ENCODE measurements at regions not wholly inside any gene's neighbourhood (a gene's known extent, or its start where the extent isn't known, plus 50 kb on each side); places are given as distances from the start of the nearest gene placed in this dataset.
"Not testable (repeated sequence)": the region's sequence is repeated elsewhere in the genome, so short reads cannot be mapped to it uniquely, and the experiment has no call there.

DNA sequence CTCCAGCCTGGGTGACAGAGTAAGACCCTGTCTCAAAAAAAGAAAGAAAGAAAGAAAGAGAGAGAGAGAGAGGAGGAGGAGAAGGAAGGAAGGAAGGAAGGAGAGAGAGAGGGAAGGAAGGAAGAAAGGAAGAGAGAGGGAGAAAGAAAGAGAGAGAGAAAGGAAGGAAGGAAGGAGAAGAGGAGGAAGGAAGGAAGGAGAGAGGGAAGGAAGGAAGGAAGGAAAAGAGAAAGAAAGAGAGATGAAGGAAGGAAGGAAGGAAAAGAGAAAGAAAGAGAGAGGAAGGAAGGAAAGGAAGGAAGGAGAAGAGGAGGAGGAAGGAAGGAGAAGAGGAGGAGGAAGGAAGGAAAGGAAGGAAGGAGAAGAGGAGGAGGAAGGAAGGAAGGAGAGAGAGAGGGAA lies 82.2 kb upstream of the ATP1B1 start:
- intact Hi-C loops (cut with DNase I): no loop called here
- DNase-seq: no peak

DNA sequence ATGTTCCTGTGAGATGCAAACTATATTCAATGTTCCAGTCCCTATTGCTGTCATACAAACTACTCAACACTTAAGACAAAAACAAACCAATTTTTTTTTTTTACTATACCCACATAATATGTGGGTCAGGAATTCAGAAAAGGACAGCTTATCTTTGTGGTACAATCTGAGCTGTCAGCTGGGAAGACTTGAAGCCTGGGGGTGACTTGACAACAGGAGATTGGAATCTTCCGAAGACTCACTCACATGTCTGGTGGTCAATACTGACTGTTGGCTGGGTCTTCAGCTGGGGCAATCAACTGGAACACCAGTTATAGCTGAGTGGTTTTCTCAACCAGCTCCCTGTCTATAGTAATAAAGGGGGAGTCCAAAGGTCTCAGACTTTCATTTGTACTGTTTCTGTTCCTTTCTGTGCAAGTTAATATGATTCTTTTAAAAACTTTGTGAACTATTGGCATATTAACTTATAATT lies 81.7 kb upstream of the ATP1B1 start:
- intact Hi-C loops (cut with DNase I): no loop called here
- no peak for DNase-seq

DNA sequence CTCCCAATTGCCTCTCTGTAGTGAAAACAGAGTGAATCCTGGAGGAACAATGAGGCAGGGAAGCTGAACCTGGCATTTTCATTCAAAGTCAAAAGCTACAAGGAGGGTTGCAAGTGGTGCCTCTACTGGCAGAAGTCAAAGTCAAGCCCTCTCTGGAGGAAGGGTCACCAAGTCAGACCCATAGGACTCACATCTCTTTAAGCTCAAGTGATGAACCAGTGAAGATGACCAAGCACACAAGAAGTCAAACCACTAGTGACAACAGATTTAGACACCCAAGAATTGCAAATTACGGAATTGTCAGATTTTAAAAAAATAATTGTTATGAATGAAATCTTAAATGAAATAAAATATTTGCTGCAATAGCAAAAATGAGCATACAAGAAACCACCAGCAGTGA lies 81.1 kb upstream of the ATP1B1 start:
- intact Hi-C loops (cut with DNase I): no loop called here
- DNase-seq: no peak

DNA sequence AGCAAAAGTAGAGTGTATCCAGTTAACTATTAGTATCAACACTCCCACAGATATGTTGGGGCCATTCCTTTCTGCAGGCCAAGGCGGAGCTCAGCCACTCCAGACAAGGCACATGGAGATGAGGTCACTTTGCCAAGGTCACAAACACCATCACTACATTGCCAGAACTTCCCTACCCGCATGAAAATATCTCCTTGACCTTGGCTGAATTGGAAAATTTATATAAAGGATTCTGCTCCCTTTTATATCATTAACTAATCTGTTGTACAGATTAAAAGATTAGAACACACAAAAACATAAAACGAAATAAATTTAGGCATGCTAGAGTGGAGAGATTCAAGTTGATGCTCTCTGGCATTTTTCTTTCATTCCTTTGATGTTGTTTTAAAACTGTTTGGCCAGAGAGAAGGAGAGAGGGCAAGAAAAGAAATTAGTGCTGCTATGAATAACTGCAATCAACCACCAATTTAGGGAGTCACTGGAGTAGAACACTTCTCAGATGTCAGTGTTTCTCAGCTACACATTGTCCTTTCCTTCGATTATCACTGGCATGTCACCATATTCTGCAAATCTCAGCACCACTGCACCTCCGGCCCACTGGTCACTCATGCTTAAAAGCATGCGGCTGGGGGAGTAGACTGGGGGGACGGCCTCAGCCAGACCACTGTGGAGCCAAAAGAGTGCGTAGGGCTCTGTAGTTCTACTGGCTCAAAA lies 78.7 kb upstream of the ATP1B1 start:
- intact Hi-C loops (cut with DNase I): no loop called here
- DNase-seq: no peak

DNA sequence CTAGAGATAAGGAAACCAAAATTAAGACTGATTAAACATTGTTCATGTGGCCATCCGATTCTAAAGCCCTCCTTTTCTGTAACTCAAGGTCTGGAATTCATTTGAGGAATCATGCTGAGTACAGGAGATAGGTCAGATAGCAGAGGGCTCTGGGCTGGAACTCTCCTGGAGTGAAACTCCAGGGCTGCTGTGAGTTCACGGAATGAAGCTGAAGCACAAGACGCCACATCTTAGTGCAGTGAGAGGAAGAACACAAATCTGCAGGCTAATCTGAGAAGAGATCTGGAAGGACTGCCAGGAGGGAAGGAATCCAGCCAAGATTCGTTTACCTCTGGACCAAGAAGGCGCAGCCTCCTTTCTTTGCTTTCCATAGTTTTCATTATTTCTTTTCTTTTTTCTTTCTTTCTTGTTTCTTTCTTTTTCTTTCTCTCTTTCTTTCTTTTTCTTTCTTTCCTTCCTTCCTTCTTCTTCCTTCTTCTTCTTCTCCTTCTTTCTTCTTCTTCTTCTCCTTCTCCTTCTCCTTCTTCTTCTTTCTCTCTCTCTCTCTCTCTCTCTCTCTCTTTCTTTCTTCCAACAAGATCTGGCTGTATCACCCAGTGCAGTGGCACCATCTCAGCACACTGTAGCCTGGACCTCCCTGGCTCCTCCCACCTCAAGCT lies 74.8 kb upstream of the ATP1B1 start:
- DNase-seq: no peak
- intact Hi-C loops (cut with DNase I): no loop called here

DNA sequence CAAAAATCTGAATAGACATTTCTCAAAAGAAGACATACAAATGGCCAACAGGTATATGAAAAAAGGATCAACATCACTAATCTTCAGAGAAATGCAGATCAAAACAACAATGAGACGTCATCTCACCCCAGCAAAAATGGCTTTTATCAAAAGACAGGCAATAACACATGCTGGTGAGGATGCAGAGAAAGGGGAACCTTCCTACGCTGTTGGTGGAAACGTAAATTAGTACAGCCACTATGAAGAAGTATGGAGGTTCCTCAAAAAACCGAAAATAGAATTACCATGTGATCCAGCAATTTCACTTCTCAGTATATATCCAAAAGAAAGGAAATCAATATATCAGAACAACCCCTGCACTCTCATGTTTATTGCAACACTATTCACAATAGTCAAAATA lies 65.1 kb upstream of the ATP1B1 start:
- intact Hi-C loops (cut with DNase I): no loop called here
- DNase-seq: no peak

DNA sequence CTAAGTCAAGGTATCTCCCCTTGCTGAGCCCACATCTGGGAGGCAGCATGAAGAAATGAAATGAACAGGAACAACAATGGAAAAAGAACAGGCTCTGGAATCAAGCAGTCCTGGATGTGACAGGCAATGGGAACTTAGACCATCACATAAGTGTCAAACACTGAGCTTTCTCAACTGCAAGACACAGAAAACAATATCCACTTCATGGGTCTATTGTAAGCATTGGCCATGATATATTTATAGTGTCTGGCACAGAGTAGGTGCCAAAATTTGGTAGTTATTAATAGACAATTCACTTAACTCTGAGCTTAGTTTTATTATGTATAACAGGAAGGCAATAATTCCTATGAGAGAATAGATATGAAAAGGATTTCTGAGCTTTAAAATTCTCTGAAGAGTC lies 64.1 kb upstream of the ATP1B1 start:
- intact Hi-C loops (cut with DNase I): no loop called here
- DNase-seq: no peak

DNA sequence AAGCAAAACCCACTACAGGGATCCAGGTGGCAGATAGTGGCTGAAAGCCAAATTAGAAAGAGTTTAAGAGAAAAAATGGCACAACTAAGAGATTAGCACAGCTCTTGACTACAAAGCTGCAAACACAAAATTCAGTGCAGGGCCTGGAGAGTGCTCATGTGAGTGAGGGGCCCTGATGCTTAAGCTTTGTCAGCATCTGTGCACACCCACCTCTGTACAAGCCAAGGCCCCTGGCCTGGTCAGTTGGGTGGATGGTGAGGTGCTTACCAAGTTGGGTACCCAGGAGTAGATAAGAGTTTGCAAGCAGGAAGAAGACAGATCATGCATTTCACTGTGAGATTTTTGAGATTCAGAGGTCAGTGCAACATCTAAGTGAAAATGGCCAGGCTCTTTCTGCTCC lies 62.7 kb upstream of the ATP1B1 start:
- DNase-seq: no peak
- intact Hi-C loops (cut with DNase I): no loop called here

DNA sequence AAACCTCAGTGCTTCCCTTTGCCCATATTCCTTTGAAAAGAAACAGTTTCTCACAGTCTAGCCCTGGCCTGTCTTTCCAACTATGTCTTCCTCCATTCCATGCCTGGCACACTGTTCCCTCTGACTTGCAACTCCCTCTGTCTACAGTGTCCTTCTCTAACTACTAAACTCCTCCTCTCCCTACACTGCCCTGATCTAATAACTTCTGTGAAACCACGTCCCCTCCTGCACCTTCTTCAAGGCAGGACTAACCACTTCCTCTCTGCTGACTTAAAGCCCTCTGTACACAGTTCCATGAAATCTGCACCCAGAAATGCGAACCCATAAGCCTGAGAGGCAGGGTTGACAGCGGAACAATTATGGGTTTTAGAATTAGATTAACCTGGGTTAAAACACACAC lies 62.2 kb upstream of the ATP1B1 start:
- intact Hi-C loops (cut with DNase I): no loop called here
- peak in 7 of 42 donors; percentile 10 to 47 (median 16) for DNase-seq

DNA sequence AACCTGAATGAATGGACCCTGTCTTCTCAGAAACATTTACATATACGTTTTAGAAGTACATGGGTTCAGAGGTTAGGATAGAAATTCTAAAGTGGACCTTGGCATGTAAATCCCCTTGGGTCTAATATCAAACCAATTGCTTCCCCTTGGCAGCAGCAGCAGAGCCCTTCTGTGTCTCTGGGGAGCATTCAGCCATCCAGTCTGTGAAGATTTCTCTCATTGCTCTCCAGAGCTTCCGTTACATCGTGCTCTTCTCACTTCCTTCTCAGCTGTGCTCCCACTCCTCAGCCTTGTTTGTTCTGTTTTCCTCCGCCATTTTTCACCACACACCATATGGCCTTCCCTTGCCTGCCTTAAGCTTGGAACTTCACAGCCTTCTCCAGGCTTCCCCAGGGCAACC lies 61.5 kb upstream of the ATP1B1 start:
- intact Hi-C loops (cut with DNase I): no loop called here
- DNase-seq: no peak

DNA sequence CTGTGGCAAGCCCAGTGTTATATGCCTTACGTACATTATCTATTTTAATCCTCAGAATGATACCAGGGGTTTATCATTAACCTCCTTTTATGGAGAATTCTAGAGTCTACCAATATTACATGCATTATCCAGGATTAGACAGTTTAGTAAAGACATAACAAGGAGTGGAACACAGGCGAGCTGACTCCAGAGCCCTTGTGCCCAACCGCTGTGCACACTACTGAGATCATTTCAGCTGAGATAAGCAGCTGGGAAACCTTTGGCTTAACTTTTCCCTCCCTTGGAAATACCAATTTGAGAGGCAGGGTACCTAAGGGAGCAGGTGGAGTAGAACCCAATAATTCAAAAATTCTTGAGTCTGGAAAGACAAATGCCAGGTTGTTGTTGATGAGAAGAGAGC lies 59.8 kb upstream of the ATP1B1 start:
- DNase-seq: no peak
- intact Hi-C loops (cut with DNase I): no loop called here

DNA sequence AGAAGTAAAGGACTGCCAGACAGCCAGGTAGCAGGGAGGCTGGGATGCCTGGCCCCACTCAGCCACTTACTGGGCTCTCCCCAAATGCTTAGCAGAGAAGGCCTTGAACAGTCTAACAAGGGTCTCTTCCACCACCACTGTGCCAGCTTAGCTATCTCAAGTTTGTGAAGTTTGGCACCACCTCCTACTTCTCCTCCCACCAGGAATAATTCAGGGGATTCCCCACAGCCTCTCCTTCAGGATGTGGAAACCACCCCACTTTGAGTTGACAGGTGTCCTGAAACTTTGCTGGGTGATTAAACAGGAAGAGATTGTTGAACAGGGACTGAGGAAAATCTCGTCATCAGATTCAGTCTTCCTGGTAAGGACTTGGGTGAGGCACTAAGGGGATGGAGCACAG lies 59.4 kb upstream of the ATP1B1 start:
- no peak for DNase-seq
- intact Hi-C loops (cut with DNase I): no loop called here

DNA sequence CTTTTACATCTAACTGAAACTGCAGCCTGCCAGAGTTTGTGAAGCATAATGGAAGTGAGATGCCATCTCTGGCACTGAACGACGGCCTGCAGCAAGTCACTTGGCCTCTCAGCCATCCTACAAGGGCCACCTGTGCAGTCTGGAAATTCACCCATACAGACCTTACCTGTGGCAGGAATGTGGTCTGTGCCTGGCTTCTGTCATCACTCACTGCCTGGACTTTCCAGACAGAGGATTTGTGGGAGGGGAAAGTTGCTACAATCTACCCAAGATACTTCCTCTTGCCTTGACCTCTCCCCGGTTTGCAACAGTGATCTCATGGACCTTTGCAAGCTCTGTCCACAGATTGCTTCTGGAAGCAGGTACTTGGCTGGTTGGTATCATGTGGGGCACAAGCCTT lies 58.4 kb upstream of the ATP1B1 start:
- DNase-seq: no peak

DNA sequence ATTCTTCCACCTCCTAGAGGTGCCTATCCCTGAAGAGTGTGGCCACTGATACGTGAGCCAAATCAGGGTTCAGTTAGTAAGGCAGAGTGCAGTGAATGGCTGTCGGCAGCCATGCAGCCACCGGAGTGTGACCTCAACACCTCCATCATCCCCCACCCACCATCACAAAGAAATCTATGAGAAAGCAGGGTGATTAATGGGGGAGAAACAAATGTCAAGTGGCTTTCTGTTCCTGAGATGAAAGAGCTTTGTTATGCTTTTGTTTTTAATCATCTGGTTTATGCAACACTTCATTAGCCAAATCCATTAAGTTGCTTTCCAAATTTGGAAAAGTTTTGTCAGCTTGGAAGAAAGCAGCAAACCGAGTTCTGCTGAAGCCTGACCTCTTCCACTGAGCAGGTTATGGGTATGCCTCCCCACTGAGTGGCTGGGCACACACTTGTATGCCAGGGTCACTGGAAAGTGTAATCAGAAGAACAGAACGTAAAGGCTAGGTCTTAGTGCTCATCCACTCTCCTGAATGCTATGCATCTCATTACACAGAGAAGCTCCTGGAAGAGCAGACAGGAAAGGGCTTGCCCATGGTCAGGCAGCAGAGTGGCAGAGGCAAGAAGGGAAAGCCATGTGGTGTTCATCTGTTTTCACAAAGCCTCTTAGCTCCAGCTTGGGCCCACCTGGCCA lies 57.1 kb upstream of the ATP1B1 start:
- no peak for DNase-seq
- intact Hi-C loops (cut with DNase I): no loop called here

More for the DNA sequence above, 58.4 kb upstream of the ATP1B1 start:
- intact Hi-C loops (cut with DNase I): no loop called here

DNA sequence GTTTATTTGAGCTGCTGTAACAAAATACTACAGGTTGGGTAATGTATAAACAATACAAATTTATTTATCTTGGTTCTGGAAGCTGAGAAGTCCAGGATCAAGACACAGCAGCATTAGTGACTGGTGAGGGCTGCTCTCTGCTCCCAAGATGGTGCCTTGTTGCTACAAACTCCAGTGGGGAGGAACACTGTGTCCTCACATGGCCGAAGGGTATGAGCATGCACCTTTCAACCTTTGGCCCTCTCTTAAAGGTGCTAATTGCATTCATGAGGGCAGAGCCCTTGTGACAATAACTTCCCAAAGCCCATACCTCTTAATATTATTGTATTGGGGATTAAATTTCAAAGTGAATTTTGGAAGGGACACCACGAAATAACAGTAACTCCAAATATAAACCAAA lies 55.3 kb upstream of the ATP1B1 start:
- intact Hi-C loops (cut with DNase I): no loop called here
- DNase-seq: no peak

DNA sequence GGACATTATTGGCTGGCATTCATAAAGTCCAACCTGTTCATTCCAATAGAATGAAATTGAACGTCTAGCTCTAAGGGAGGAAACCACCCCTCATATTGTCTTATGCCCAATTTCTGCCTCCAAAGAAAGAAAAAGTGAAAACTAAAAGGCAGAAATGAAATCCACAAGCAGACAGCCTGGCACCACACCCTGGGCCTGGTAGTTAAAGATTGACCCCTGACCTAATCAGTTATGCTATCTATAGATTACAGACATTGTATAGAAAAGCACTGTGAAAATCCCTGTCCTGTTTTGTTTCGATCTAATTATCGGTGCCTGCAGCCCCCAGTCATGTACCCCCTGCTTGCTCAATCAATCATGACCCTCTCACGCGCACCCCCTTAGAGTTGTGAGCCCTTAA lies 54.3 kb upstream of the ATP1B1 start:
- intact Hi-C loops (cut with DNase I); DNase-seq: not testable (repeated sequence)

DNA sequence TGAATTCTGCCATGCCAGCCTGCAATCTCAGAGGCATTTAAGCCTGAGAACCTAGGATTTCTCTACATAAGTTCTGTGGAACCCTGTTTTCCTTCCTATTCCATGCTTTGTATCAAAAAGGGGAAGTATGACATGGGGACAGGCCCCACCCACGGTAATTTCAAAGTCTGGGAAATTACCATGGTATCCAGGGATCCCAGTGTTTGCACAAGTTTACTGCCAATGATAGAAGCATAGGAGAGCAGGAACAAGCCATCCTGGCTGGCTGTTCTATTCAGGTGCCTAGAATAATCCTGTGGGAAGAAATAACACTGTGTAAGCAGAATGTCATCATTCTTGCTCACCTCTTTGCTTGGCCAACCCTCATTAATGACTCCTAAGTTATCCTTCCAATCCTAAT lies 53.8 kb upstream of the ATP1B1 start:
- intact Hi-C loops (cut with DNase I): no loop called here
- no peak for DNase-seq

DNA sequence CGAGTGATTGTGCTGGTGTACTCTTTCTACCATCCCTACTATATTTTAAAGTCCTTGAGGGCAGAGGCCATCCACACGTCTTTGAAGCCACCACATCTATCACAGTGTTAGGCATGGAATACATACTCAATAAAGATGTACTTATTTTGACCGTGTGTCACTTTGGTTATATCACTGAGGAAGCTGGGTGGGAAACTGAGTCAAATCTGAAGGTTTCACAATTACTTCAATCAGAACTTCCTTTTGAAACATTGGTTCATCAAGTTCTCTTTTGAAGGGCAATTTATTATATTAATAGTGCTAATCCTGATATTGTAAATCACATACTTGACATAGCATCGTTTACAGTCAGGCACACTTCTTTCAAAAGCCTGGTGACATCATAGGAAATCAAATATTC lies 53.3 kb upstream of the ATP1B1 start:
- no peak for DNase-seq
- intact Hi-C loops (cut with DNase I): no loop called here

Data from head of caudate nucleus (tissue), 42 donors.